ENCODE measurements at regions not wholly inside any gene's neighbourhood (a gene's known extent, or its start where the extent isn't known, plus 50 kb on each side); places are given as distances from the start of the nearest gene placed in this dataset.

GRCh38 chr3:147903026-147903425, 493.9 kb downstream of the ZIC1 start:
- TF ChIP-seq CTCF (IDR thresholded peaks at IDR 0.05) (no peak), POLR2A (IDR thresholded peaks at IDR 0.05) (no peak)
